Mucosa of rectum (tissue), 2 donors: ENCODE measurements at regions not wholly inside any gene's neighbourhood (a gene's known extent, or its start where the extent isn't known, plus 50 kb on each side); places are given as distances from the start of the nearest gene placed in this dataset.

Source experiments
- H3K27ac ChIP-seq, 2 donors: one replicate each; pipeline ENCODE4 v1.7.0; 2013; ENCODE audit warnings: inconsistent platforms in 2 of 2, low read depth in 2 of 2, low read length in 2 of 2
- H3K27me3 ChIP-seq, 2 donors: one replicate each; pipeline ENCODE4 v1.7.0; 2013; ENCODE audit warnings: low read length in 2 of 2; ENCODE audit not compliant: control insufficient read depth in 2 of 2, insufficient read depth in 2 of 2
- H3K36me3 ChIP-seq, 2 donors: one replicate each; pipeline ENCODE4 v1.7.0; 2013; ENCODE audit warnings: low read length in 2 of 2; ENCODE audit not compliant: control insufficient read depth in 2 of 2, insufficient read depth in 2 of 2
- H3K4me1 ChIP-seq, 2 donors: one replicate each; pipeline ENCODE4 v1.7.0; 2013; ENCODE audit warnings: low read length in 2 of 2, mild to moderate bottlenecking in 1 of 2; ENCODE audit not compliant: control insufficient read depth in 2 of 2, insufficient read depth in 2 of 2
- H3K4me3 ChIP-seq, 2 donors: one replicate each; pipeline ENCODE4 v1.7.0; 2013; ENCODE audit warnings: low read length in 2 of 2
- H3K9ac ChIP-seq, 2 donors: one replicate each; pipeline ENCODE4 v1.7.0; 2013; ENCODE audit warnings: low read length in 2 of 2, low read depth in 1 of 2, mild to moderate bottlenecking in 1 of 2
- H3K9me3 ChIP-seq, 2 donors: one replicate each; pipeline ENCODE4 v1.7.0; 2013; ENCODE audit warnings: low read length in 2 of 2; ENCODE audit not compliant: control insufficient read depth in 2 of 2
- donor health status: healthy.
- donor health status: Normal muscosa, but diverticular disease.

DNA sequence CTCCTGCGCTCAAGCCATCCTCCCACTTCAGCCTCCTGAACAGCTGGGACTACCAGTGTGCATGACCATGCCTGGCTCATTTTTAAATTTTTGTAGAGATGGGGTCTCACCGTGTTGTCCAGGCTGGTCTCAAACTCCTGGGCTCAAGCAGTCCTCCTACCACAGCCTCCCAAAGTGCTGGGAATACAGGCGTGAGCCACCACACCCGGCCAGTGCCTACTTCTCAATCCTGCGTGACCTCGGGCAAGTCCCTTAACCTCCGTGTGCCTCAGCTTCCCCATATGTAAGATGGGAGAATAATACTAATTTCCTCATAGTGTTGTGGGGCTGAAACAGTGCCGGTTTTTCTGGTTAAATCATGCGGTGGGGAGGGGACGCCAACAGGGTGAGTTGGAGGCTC lies 143.5 kb upstream of the CIBAR2 start:
- Histone ChIP-seq H3K27me3 (peaks cover 3 to 5% of the 10 kb centered on the region in 2 donors), H3K9ac (no peak overlapping the region), H3K4me1 (no peaks in the 10 kb centered on the region), H3K36me3 (no peaks in the 10 kb centered on the region), H3K27ac (no peak overlapping the region), H3K4me3 (no peak overlapping the region), H3K9me3 (no peaks in the 10 kb centered on the region)

GRCh38 chr16:85256190-85256739 lies 144.0 kb upstream of the CIBAR2 start:
- Histone ChIP-seq H3K36me3 (no peaks in the 10 kb centered on the region), H3K27ac (no peak overlapping the region), H3K27me3 (peaks cover 5% of the 10 kb centered on the region in 2 donors), H3K4me3 (no peak overlapping the region), H3K9ac (no peak overlapping the region), H3K4me1 (no peaks in the 10 kb centered on the region), H3K9me3 (no peaks in the 10 kb centered on the region)

- no peak overlapping the region for H3K27ac ChIP-seq
- H3K9ac ChIP-seq, result no peak overlapping the region
- no peaks in the 10 kb centered on the region for H3K9me3 ChIP-seq
- H3K4me1 ChIP-seq, result no peaks in the 10 kb centered on the region
- no peaks in the 10 kb centered on the region for H3K36me3 ChIP-seq
- no peak overlapping the region for H3K4me3 ChIP-seq
- peaks cover 5% of the 10 kb centered on the region in 2 donors for H3K27me3 ChIP-seq
Observed at GRCh38 chr16:85257483-85257882, 145.2 kb upstream of the CIBAR2 start.

DNA sequence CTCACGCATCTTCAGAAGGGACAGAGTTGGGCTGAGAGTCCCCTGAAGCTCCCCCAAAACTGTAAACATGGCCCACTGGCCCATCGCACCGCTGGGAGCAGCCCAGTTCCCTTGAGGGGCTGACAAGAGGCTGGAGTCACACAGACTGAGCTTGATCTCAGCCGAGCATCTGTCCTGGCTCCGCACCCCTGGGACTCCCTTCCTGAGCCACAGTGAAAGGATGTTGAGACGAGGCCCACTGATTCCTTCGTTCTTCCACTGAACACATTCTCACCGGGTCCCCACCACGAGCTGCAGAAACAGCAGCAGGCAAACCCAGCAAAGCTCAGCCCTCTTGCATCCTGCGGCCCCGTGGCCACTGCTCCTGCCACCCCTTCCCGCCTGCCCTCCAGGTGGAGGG lies 145.9 kb upstream of the CIBAR2 start:
- no peaks in the 10 kb centered on the region for H3K4me1 ChIP-seq
- H3K9ac ChIP-seq, result no peak overlapping the region

GRCh38 chr16:85258629-85259028 lies 146.4 kb upstream of the CIBAR2 start:
- Histone ChIP-seq H3K9ac (no peak overlapping the region), H3K4me1 (no peaks in the 10 kb centered on the region), H3K36me3 (no peaks in the 10 kb centered on the region)

More for the DNA sequence above, 145.9 kb upstream of the CIBAR2 start:
- Histone ChIP-seq H3K27me3 (peaks cover 5% of the 10 kb centered on the region in 2 donors), H3K9me3 (no peaks in the 10 kb centered on the region), H3K27ac (no peak overlapping the region), H3K36me3 (no peaks in the 10 kb centered on the region), H3K4me3 (no peak overlapping the region)

DNA sequence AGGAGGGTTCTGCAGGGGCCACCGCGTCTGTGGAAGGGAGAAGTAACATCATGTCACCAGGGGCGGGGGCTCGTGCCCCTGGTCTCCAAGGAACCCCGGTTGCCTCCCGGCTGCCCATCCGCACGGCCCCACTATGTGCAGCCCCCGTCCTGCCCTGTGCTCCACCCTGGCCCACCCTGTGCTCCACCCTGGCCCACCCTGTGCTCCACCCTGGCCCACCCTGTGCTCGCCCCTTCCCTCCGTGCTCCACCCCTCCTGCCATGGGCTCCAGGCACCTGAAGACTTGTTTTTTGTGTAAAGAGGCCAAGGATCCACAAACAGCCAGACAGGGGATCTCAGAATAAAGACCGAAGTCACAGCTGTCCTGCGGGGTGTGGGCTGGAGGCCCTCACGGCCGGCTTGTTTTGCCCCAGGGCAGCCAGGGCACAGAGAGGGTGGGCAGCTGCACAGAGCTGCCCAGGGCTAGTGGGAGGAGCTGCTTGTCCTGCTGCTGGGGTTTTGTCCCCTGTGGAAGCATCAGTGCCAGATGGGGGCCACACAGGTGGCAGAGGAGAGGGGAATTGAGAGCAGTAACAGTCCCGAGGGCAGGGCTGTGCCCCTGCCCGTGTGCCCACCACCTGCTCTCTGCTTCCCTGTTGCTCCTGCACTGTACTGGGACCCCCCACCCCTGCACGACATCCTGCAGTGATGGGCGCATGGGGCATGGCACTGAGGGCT lies 147.0 kb upstream of the CIBAR2 start:
- no peak overlapping the region for H3K4me3 ChIP-seq
- H3K27ac ChIP-seq, result no peak overlapping the region
- H3K9me3 ChIP-seq, result no peaks in the 10 kb centered on the region
- H3K36me3 ChIP-seq, result no peaks in the 10 kb centered on the region
- H3K27me3 ChIP-seq, result peaks cover 5% of the 10 kb centered on the region in 2 donors
- no peaks in the 10 kb centered on the region for H3K4me1 ChIP-seq
- H3K9ac ChIP-seq, result no peak overlapping the region

More at GRCh38 chr16:85258629-85259028, 146.4 kb upstream of the CIBAR2 start:
- peaks cover 5% of the 10 kb centered on the region in 2 donors for H3K27me3 ChIP-seq
- H3K27ac ChIP-seq, result no peak overlapping the region
- no peak overlapping the region for H3K4me3 ChIP-seq
- no peaks in the 10 kb centered on the region for H3K9me3 ChIP-seq

DNA sequence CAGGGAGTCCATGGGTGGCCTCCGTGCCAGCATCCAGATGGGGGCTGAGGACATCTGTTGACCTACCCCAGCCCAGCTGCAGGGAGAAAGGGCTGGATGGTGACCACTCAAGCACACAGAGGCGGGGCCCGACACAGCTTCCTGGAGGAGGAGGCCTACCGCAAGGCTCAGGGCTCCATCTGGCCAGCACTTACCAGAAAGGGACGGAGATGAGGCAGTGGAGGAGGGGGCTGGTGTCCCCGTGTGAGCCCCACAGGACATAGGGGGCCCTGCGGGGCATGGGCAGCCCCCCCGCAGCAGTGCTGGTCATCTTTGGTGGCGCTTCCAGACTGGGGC lies 147.5 kb upstream of the CIBAR2 start:
- H3K4me1 ChIP-seq, result no peaks in the 10 kb centered on the region
- no peaks in the 10 kb centered on the region for H3K36me3 ChIP-seq
- H3K27ac ChIP-seq, result no peak overlapping the region
- no peaks in the 10 kb centered on the region for H3K9me3 ChIP-seq
- no peak overlapping the region for H3K4me3 ChIP-seq
- H3K9ac ChIP-seq, result no peak overlapping the region
- H3K27me3 ChIP-seq, result peaks cover 5% of the 10 kb centered on the region in 2 donors

DNA sequence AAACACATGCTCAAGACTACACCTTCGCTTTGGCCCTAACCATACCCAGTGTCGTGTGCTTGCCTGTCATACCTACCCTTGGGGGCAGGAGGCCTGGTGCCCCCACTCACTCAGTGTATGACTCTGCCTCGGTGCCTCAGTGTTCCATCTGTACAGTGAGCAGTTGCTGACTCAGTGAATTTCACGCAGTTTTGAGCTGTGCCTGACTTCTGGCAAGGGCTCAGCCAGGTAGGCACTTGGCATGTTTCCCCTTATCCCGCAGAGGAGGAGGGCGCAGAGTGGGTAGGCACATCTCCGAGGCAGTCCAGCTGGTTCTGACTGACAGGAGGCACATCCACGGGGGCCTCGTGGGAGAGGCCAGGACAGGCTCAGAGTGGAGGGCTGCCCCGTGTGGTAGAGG lies 148.9 kb upstream of the CIBAR2 start:
- no peak overlapping the region for H3K27ac ChIP-seq
- H3K36me3 ChIP-seq, result no peaks in the 10 kb centered on the region
- H3K4me1 ChIP-seq, result no peaks in the 10 kb centered on the region
- H3K27me3 ChIP-seq, result peaks cover 5% of the 10 kb centered on the region in 2 donors
- no peaks in the 10 kb centered on the region for H3K9me3 ChIP-seq
- no peak overlapping the region for H3K9ac ChIP-seq
- H3K4me3 ChIP-seq, result no peak overlapping the region

DNA sequence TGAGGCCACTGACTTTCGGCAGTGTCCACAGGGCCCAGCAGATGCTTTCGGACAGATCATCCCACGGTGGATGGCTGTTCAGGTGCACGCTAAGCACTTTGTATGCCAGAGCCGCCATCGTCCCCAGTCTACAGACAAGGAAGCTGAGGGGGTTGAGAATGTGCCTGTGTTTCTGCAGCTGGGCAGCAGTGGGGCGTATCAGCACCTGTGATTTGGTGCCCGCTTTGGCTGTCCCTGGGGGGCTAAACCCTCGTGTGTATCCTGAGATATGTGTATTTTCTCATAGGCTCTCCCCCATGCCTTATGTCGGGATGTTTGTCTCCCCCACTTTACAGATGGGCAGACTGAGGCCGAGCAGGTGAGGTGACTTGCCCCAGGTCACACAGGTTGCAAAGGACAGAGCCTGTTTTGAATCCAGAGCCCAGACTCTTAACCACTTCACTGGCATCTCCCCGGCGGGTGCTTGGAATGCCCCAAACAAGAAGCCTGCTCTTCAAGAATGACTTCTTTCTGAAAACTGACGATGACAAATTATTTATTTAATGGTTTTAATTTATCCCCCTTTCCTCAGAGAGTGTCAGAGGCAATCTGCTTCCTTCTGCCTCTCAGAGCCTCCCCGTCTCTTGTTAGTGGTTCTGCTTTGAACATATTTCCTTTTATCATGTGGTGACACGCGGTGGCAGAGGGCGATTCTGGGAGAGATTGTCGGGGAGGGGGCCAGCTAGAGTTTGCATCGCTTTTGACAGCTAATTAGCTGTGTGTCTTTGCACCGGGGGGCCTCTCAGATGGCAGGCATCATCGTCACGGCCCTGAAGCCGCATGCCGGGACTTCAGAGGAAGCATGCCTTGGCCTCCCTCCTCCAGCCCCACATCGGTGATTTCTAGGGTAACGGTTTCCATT lies 149.6 kb upstream of the CIBAR2 start:
- H3K4me1 ChIP-seq, result no peaks in the 10 kb centered on the region
- H3K27me3 ChIP-seq, result peaks cover 5% of the 10 kb centered on the region in 2 donors
- H3K4me3 ChIP-seq, result no peak overlapping the region
- no peak overlapping the region for H3K9ac ChIP-seq
- H3K9me3 ChIP-seq, result no peaks in the 10 kb centered on the region
- no peak overlapping the region for H3K27ac ChIP-seq
- no peaks in the 10 kb centered on the region for H3K36me3 ChIP-seq

- no peak overlapping the region for H3K27ac ChIP-seq
- no peaks in the 10 kb centered on the region for H3K36me3 ChIP-seq
- H3K27me3 ChIP-seq, result peaks cover 5% of the 10 kb centered on the region in 2 donors
- no peaks in the 10 kb centered on the region for H3K4me1 ChIP-seq
- H3K9ac ChIP-seq, result no peak overlapping the region
- H3K9me3 ChIP-seq, result no peaks in the 10 kb centered on the region
- no peak overlapping the region for H3K4me3 ChIP-seq
Observed at GRCh38 chr16:85262558-85263238, 150.4 kb upstream of the CIBAR2 start.
